H4 (cell line): ENCODE measurements at regions not wholly inside any gene's neighbourhood (a gene's known extent, or its start where the extent isn't known, plus 50 kb on each side); places are given as distances from the start of the nearest gene placed in this dataset.
"Not testable (repeated sequence)": the region's sequence is repeated elsewhere in the genome, so short reads cannot be mapped to it uniquely, and the experiment has no call there.

Experiments
- DNase-seq: peaks from one replicate; pipeline ENCODE4 v3.0.0-alpha.2; 2015; ENCODE audit warnings: low spot score

GRCh38 chr2:234374736-234375135 lies 122.1 kb downstream of the ARL4C start:
- DNase-seq: no peak

- no peak for DNase-seq
Observed at GRCh38 chr2:234374150-234374508, 122.8 kb downstream of the ARL4C start.

- no peak for DNase-seq
Observed at GRCh38 chr2:234373481-234374149, 123.3 kb downstream of the ARL4C start.

DNA sequence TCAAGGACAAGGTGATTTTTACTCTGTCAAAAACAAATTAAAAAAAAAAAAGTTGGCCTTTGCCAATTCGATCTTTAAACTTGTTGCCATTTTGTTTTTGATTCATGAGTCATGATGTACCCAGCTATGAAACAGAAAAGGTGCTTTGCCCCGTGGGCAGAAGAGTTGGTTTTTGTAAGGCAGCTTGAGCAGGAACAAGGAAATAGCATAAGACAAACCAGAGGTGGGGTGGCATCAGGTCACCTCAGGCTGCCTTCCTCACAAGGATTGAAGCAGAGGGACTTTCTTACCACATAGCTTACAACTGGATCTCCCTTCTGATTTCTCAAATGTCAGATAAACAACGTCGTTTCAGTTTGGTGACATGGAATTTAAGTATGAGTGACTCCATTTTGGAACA lies 123.8 kb downstream of the ARL4C start:
- no peak for DNase-seq

GRCh38 chr2:234372506-234372905 lies 124.4 kb downstream of the ARL4C start:
- no peak for DNase-seq

DNA sequence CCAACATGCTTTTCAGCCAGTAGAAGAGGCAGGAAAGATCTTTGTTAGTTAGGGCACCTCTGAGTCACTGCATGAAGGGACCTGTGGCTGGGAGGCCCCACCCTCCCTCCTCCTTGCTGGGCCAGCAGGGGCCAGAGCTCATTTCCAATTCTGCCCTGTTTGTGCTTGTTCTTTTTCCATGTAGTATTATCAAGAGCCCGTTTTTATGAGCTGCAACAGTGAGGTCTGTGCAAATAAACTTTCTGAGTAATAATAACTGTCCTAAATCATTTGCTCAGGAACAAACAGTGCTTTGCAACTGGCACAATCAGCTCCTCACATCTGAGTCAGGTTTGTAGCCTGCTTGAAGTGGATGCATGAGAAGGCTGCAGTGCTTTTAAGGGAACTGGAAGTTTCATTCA lies 128.0 kb downstream of the ARL4C start:
- DNase-seq: peak; percentile 49

DNA sequence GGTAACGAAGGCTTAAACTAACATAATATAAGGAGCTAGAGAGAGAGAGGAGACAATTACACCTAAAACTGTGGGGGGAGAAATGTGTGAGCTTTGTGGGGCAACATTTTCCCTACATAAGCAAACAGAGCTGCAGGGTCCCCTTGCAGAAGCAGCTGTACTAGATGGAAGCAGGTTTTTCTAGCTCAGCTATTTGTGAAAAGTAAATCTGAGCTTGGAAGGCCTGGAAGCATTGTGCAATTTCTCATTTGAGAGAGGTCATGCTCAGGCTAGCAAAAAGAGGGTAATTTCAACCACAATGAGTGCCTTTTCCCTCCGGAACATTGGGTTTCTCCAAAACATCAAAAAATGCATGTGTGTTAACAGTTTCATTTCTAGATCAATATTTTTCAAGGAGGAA lies 130.0 kb downstream of the ARL4C start:
- DNase-seq: no peak

DNA sequence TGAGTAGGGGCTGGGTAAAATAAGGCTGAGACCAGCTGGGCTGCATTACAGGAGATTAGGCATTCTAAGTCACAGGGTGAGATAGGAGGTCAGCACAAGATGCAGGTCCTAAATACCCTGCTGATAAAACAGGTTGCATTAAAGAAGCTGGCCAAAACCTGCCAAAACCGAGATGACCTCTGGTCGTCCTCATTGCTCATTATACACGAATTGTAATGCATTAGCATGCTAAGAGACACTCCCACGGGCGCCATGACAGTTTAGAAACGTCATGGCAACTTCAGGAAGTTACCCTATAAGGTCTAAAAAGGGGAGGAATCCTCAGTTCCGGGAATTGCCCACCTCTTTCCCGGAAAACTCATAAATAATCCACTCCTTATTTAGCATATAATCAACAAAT lies 132.2 kb downstream of the ARL4C start:
- DNase-seq: no peak

- DNase-seq: no peak
Observed at GRCh38 chr2:234363647-234364294, 133.1 kb downstream of the ARL4C start.

- peak; percentile 46 for DNase-seq
Observed at GRCh38 chr2:234363011-234363487, 133.8 kb downstream of the ARL4C start.

GRCh38 chr2:234360313-234360975 lies 136.4 kb downstream of the ARL4C start:
- not testable (repeated sequence) for DNase-seq

- no peak for DNase-seq
Observed at GRCh38 chr2:234357666-234358065, 139.2 kb downstream of the ARL4C start.

- no peak for DNase-seq
Observed at GRCh38 chr2:234355808-234356365, 141.0 kb downstream of the ARL4C start.

DNA sequence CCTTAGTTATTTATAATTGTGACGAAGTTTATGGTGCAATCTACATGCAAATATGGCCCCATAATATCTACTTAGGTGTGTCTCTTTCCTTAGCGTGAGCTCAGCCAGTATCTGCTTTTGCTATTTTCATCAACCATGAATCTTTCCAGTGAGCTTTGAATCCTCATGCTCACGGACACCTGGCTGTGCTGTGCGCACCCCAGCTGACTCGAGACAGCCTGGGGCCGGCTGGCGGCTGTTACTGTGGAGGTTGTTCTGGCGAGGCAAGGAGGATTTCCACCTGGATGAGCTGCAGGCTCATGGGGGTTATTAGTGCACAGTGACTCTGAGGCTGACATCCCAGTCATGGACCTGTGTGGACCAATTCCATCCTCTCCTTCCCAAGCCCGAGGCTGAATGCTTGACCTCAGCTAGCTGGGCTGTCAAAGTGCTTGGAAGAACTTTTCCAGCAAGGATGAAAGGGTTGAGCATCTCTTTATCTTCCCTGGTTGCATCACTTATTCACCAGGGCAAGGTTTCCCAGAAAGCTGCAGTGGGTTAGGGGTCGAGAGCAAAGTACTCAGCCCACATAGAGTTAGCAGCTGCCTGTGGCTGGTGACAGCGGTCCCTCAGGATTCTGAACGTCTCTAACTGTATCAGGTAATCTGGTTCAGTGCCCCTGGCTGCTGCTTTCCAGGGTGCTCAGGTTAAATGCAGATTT lies 141.7 kb downstream of the ARL4C start:
- no peak for DNase-seq

GRCh38 chr2:234352270-234352669 lies 144.6 kb downstream of the ARL4C start:
- no peak for DNase-seq

GRCh38 chr2:234351866-234352265 lies 145.0 kb downstream of the ARL4C start:
- DNase-seq: not testable (repeated sequence)

DNA sequence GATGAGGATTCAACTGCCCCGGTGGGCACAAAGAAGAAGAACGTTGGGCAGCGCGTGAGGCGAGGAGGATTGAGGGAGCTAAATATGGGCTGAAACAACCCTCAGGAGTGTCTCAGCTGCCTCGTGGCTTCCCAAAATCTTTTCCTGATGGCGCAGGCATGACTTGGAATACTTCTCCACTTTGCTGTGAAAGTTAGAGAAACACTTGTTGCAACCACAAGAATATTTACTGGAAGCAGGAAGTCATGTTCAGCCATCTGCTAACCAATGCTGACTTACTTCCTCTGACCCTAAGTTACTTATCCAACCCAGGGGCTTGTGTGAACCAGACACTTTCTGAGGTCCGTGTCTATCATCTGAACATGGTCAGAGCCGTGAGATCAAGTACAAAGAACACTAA lies 148.8 kb downstream of the ARL4C start:
- no peak for DNase-seq

- no peak for DNase-seq
Observed at GRCh38 chr2:234345921-234346320, 151.0 kb downstream of the ARL4C start.

DNA sequence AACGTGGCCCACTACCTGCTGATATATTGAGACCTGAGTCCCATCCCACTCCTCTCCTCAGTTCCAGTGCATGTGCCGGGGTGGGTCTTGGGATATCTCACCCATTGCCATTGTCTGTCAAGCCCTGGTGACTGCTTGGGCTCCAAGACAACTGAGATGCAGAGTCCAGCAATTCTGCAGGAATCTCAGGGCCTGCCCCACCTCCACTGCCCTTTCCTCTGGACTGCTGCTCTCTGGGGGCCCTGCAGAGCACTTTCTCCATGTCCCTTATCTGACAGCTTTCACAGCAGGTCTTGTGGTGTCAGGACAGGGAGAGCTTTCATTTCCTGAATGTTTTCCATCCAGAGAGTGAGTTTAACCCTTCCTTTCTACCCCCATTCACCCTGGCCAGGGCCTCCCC lies 152.9 kb downstream of the ARL4C start:
- no peak for DNase-seq

DNA sequence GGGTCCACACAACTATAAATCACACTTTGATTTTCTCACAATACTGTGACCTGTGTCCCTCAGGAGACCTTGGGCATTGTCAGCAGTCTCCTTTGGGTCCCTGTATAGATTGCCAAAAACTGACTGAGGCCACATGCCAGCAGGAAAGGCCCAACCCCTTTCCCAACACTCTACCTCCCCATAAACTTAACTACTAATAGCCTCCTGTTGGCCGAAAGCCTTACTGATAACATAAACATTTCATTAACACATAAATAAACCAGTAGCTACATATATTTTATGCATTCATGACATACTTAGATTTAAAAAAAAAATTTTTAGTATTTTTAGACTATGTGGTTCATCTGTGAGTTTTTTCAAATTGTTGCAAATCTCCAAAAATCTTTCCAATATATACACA lies 153.5 kb downstream of the ARL4C start:
- no peak for DNase-seq

DNA sequence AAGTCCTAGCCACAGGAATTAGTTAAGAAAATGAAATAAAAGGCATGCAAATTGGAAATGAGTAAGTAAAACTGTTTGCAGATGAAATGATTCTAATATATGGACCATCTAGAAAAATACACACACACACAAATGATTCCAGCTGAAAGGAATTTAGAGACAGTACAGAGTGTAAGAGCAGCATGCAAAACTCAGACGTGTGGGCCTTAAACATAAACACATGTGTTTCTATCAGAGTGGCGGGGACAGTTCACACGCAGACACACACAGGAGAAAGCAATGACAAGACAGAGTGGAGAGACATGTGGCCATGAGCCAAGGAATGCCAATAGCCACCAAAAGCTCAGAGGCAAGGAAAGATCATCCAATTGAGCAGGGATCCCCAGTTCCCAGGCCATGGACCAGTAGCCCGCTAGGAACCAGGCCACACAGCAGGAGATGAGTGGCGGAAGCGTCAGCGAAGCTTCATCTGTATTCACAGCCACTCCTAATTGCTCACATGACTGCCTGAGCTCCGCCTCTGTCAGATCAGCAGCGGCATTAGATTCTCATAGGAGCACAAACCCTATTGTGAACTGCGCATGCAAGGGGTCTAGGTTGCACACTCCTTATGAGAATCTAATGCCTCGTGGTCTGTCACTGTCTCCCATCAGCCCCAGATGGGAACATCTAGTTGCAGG lies 155.4 kb downstream of the ARL4C start:
- DNase-seq: no peak

GRCh38 chr2:234339501-234339900 lies 157.4 kb downstream of the ARL4C start:
- DNase-seq: no peak
